PC-3 (cell line): ENCODE measurements at regions not wholly inside any gene's neighbourhood (a gene's known extent, or its start where the extent isn't known, plus 50 kb on each side); places are given as distances from the start of the nearest gene placed in this dataset.

Experiments
- CTCF ChIP-seq: fragments of 300-600 bp; sonication (generic); conservative IDR thresholded peaks from 2 replicates; pipeline ENCODE4 v1.5.1; 2017; ENCODE audit warnings: antibody characterized with exemption, low read depth, mild to moderate bottlenecking, low read length
- EZH2 ChIP-seq: fragments of 300-600 bp; sonication (generic); IDR thresholded peaks from one replicate; pipeline ENCODE4 v1.6.1; 2017; ENCODE audit warnings: antibody characterized with exemption, mild to moderate bottlenecking, low read length; ENCODE audit not compliant: unreplicated experiment
- EZH2phosphoT487 ChIP-seq: fragments of 300-600 bp; sonication (generic); IDR thresholded peaks from 2 replicates; pipeline ENCODE4 v1.6.1; 2018; ENCODE audit warnings: mild to moderate bottlenecking, antibody characterized with exemption, low read length, borderline replicate concordance

DNA sequence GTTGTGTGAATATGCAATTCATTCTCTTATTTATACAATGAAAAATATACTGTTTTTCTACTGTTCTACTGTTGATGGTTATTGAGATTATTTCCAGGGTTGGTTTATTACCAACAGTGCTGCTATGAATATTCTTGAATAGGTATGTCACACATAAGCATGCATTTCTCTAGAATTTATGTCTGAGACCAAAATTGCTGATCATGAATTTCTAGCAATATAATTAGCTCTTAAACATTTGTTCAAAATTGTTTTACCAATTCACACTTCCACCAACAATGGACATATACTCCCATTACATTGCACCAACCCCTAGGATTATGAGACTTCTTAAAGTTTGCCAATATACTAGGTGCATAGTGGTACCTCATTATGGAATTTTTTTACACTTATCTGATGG lies 164.1 kb upstream of the KCNQ5 start:
- TF ChIP-seq CTCF (no peak), EZH2phosphoT487 (no peak), EZH2 (no peak)
